Iris pigment epithelial cell (primary cell): ENCODE measurements at regions not wholly inside any gene's neighbourhood (a gene's known extent, or its start where the extent isn't known, plus 50 kb on each side); places are given as distances from the start of the nearest gene placed in this dataset.
"Not testable (repeated sequence)": the region's sequence is repeated elsewhere in the genome, so short reads cannot be mapped to it uniquely, and the experiment has no call there.

ENCODE experiments used
- DNase-seq: peaks from one replicate; pipeline ENCODE4 v3.0.0-alpha.2; 2011; ENCODE audit warnings: low read depth

DNA sequence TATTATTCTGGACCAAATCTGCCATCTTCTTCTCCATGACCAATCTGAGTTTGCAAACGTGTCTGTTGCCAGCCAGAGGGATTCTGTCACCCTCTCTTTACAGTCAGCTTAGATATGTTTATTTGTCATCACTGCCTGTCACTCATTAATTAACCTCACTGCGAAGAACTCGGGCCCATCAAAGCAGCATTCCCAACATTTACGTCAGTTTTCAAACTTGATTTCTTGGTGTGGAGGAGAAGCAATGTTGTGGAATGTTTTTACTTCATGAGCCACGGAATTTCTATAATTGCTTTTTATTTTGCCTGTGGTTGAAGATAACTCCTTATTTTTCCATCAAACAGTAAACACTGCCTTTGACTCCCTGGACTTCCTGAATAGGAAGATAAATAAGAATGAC lies 91.8 kb upstream of the CNKSR3 start:
- no peak for DNase-seq

- no peak for DNase-seq
These were observed 92.2 kb upstream of the CNKSR3 start for GRCh38 chr6:154602708-154603107.

- DNase-seq = no peak
These were observed 93.6 kb upstream of the CNKSR3 start for GRCh38 chr6:154604119-154604518.

GRCh38 chr6:154605178-154605881 lies 94.8 kb upstream of the CNKSR3 start:
- no peak for DNase-seq

- no peak for DNase-seq
These were observed 95.4 kb upstream of the CNKSR3 start for GRCh38 chr6:154605882-154606370.

DNA sequence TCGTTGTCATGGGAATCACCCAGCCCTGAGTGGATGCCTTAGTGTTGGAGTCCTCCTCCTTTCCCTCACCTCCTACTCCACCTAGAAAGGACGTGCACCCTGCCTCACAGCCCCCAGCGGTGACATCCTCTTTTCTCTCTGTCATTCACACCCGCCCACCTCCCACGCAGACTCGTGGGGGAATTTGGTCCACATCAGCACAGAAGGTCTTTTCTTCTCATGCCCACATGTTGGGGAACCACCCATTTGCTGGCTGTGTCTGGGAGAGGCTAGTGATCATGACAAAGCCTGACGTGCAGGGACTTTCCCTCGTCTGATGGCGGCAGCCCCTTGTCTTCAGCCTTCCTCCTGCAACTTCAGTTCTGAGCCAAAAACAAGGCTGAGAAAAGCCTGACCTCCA lies 96.0 kb upstream of the CNKSR3 start:
- DNase-seq = no peak

DNA sequence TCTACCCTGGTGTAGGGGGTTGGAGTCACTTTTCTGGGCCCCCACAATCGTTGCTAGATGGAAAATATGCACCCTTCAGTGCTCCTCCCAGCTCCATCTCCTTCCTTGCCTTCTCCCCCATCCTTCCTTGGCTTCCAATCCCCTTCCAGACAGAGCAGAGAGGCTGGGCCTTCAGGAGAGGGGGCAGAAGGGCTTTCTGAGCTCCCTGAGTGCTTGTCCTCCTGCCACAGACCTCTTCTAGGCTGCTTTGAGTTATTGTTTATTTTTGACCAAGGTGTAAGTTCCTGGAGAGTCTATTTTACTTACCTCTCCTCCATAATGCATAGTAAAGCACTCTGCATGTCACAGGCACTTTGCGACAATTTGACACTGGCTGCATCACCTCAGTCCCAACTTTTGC lies 96.4 kb upstream of the CNKSR3 start:
- DNase-seq = no peak

GRCh38 chr6:154611241-154611640 lies 100.8 kb upstream of the CNKSR3 start:
- DNase-seq = no peak

DNA sequence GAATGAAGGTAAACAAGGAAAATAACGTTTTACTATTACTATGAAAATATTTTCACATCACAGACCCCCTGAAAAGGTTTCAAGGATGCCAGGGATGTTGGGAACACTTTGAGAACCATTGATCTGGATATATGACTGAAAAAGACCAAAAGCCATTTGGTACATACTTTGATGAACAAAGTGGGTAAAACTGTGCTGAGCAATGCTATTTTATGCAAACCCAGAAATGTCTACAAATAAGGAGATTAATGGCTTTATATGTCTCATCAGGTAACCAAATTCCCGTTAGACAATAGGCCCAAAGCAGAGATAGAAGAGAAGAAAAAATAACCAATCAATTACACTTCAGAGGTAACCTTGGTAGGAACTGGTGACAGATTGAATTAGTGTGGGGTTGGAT lies 101.4 kb upstream of the CNKSR3 start:
- no peak for DNase-seq

DNA sequence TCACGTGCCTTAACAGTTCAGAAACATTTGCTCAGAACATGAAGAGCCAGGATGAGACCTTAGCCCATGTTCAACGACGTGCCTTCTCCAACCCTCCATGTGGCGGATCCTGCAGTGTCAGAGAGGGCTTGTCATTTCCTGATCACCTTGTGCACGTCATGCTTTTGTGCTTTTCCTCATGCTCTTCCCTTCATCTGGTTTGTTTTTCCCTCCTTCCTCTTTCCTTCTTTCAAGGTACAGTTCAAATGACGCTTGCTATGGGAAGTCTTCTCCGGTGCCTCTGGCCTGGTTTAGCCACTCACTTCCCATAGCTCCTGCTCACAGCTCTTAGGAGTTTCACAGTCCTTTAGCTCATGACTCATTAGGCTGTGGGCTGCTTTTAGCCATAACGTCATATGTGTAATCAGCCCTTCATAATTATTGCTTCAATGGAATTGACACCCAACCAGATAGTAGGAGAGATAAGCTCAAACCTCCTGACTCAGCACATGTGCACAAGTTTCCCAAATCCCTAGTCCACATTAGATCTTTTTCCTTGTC lies 102.7 kb upstream of the CNKSR3 start:
- DNase-seq = peak; percentile 82

- DNase-seq = peak; percentile 58
These were observed 103.6 kb upstream of the CNKSR3 start for GRCh38 chr6:154614101-154614500.

- DNase-seq = no peak
These were observed 104.2 kb upstream of the CNKSR3 start for GRCh38 chr6:154614641-154615040.

GRCh38 chr6:154615483-154616025 lies 105.1 kb upstream of the CNKSR3 start:
- DNase-seq = peak; percentile 50

- peak; percentile 38 for DNase-seq
These were observed 106.7 kb upstream of the CNKSR3 start for GRCh38 chr6:154617175-154617574.

- DNase-seq = no peak
These were observed 108.7 kb upstream of the CNKSR3 start for GRCh38 chr6:154619146-154619545.

- no peak for DNase-seq
These were observed 111.2 kb upstream of the CNKSR3 start for GRCh38 chr6:154621686-154622085.

- DNase-seq = no peak
These were observed 110.4 kb upstream of the SCAF8 start for GRCh38 chr6:154622618-154623336.

DNA sequence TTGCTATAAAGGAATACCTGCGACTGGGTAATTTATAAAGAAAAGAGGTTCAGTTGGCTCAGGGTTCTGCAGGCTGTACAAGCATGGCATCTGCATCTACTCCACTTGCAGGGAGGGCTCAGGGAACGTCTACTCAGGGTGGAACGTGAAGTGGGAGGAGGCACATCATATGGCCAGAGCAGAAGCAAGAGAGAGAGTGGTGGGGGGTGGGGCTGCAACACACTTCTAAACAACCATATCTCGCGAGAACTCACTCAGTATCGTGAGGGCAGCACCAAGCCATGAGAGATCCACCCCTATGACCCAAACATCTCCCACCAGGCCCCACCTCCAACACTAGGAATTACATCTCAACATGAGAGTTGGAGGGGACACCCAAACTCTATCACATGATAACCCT lies 109.8 kb upstream of the SCAF8 start:
- no peak for DNase-seq

- no peak for DNase-seq
These were observed 109.1 kb upstream of the SCAF8 start for GRCh38 chr6:154624038-154624599.

GRCh38 chr6:154624727-154625126 lies 108.5 kb upstream of the SCAF8 start:
- not testable (repeated sequence) for DNase-seq

DNA sequence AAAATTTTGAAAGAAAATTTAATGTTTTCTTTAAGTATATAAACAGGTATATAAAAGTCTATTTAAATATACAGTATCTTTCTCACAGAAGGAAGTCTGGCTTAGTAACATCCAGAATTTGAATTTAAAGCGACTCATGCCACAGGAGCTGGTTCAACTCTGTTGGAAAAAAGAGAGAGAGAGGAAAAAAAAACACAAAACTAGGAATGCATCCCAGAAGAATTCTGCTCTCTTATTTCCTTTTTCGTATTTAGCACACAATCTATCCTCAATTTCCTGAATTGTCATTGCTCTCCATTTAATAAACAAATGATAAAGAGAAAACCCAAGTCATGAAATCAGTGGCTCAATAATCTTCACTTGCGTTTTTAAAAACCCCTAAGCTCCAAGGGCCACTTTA lies 107.5 kb upstream of the SCAF8 start:
- DNase-seq = no peak

GRCh38 chr6:154629127-154629526 lies 104.1 kb upstream of the SCAF8 start:
- DNase-seq = no peak

GRCh38 chr6:154632119-154632518 lies 101.1 kb upstream of the SCAF8 start:
- no peak for DNase-seq
